ENCODE measurements at regions not wholly inside any gene's neighbourhood (a gene's known extent, or its start where the extent isn't known, plus 50 kb on each side); places are given as distances from the start of the nearest gene placed in this dataset.
A peak's percentile ranks its signal among the peaks of the same experiment; 100 is the strongest.
"Not testable (repeated sequence)": the region's sequence is repeated elsewhere in the genome, so short reads cannot be mapped to it uniquely, and the experiment has no call there.

DNA sequence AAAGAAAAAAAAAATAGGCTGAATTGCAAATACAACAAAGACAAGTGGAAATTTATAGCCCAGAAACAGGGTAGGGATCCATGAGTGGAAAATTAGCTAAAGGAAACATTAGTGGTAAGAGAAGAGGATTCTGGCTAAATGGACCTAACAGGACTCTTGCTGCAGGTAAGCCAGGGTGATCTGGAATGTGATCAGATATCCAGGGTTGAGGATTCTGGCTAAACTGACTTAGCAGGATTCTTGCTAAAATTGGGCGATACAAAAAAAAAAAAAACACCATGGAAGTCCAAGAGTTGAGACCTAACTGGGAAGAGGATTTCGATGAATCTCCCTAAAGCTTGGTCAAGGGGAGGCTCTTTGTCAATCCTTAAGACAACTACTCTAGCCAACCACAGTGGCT, 61.7 kb upstream of the ATF7IP2 start:
- Mint-ChIP-seq H3K27ac (no peak overlapping the region), H3K9me3 (no peaks in the 10 kb centered on the region; the same call in none of the 2 replicates), H3K36me3 (ENCODE audit: low read depth) (no peaks in the 10 kb centered on the region), H3K27me3 (ENCODE audit: insufficient read depth) (no peaks in the 10 kb centered on the region; the same call in 1 of the 2 replicates), H3K4me3 (no peak overlapping the region), H3K4me1 (ENCODE audit: low read depth) (no peaks in the 10 kb centered on the region)
- TF ChIP-seq, protein P1, sequence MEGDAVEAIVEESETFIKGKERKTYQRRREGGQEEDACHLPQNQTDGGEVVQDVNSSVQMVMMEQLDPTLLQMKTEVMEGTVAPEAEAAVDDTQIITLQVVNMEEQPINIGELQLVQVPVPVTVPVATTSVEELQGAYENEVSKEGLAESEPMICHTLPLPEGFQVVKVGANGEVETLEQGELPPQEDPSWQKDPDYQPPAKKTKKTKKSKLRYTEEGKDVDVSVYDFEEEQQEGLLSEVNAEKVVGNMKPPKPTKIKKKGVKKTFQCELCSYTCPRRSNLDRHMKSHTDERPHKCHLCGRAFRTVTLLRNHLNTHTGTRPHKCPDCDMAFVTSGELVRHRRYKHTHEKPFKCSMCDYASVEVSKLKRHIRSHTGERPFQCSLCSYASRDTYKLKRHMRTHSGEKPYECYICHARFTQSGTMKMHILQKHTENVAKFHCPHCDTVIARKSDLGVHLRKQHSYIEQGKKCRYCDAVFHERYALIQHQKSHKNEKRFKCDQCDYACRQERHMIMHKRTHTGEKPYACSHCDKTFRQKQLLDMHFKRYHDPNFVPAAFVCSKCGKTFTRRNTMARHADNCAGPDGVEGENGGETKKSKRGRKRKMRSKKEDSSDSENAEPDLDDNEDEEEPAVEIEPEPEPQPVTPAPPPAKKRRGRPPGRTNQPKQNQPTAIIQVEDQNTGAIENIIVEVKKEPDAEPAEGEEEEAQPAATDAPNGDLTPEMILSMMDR (IDR thresholded peaks at IDR 0.05) = no peak
- no peak for DNase-seq

- no peaks in the 10 kb centered on the region for H3K4me1 Mint-ChIP-seq (ENCODE audit: low read depth)
- TF ChIP-seq, protein P1 (IDR thresholded peaks at IDR 0.05) = no peak
- H3K27ac Mint-ChIP-seq = no peak overlapping the region
- no peaks in the 10 kb centered on the region for H3K36me3 Mint-ChIP-seq (ENCODE audit: low read depth)
- no peaks in the 10 kb centered on the region; the same call in 1 of the 2 replicates for H3K27me3 Mint-ChIP-seq (ENCODE audit: insufficient read depth)
- no peak overlapping the region for H3K4me3 Mint-ChIP-seq
- H3K9me3 Mint-ChIP-seq = peaks cover 5% of the 10 kb centered on the region
- DNase-seq = no peak
Measured at GRCh38 chr16:10325783-10326543, 59.9 kb upstream of the ATF7IP2 start.

DNA sequence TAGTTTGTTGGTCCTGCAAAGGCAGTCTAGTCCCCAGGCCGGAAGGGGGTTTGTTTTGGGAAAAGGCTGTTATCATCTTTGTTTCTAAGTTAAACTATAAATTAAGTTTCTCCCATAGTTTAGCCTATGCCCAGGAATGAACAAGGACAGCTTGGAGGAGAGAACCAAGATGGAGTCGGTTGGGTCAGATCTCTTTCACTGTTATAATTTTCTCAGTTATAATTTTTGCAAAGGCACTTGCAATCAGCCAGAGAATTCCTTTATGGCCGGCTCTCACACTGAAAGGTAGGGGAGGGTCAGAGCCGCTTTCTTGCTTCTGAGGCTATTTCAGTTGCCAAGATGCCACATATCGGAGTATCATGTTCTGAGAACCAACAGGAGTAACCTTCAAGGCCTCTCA, 59.2 kb upstream of the ATF7IP2 start:
- no peak overlapping the region for H3K27ac Mint-ChIP-seq
- H3K4me1 Mint-ChIP-seq (ENCODE audit: low read depth) = no peaks in the 10 kb centered on the region
- no peaks in the 10 kb centered on the region for H3K36me3 Mint-ChIP-seq (ENCODE audit: low read depth)
- TF ChIP-seq, protein P1 (IDR thresholded peaks at IDR 0.05) = no peak
- H3K4me3 Mint-ChIP-seq = no peak overlapping the region
- H3K9me3 Mint-ChIP-seq = peaks cover 7% of the 10 kb centered on the region
- DNase-seq = no peak
- H3K27me3 Mint-ChIP-seq (ENCODE audit: insufficient read depth) = no peaks in the 10 kb centered on the region; the same call in 1 of the 2 replicates

DNA sequence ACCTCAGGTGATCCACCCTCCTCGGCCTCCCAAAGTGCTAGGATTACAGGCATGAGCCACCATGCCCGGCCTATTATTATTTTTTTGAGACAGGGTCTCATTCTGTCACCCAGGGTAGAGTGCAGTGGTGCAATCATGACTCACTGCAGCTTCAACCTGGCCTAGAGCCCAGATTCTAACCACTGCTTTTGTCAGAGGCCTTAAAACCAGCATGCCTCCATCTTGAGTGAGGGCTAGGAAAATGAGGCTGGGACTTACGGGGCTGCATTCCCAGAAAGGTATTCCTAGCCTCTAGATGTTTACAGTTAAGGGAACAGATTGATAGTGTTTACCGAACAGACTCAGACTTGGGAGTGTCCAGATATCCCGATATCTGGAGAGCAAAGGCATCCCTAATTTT, 57.6 kb upstream of the ATF7IP2 start:
- not testable (repeated sequence) for H3K4me1 Mint-ChIP-seq (ENCODE audit: low read depth); H3K27me3 Mint-ChIP-seq (ENCODE audit: insufficient read depth); H3K4me3 Mint-ChIP-seq; H3K27ac Mint-ChIP-seq; H3K36me3 Mint-ChIP-seq (ENCODE audit: low read depth)
- peaks cover 12% of the 10 kb centered on the region for H3K9me3 Mint-ChIP-seq
- peak; percentile 43 for DNase-seq

- H3K36me3 Mint-ChIP-seq (ENCODE audit: low read depth) = no peaks in the 10 kb centered on the region
- no peak overlapping the region for H3K27ac Mint-ChIP-seq
- H3K27me3 Mint-ChIP-seq (ENCODE audit: insufficient read depth) = no peaks in the 10 kb centered on the region; the same call in 1 of the 2 replicates
- TF ChIP-seq, protein P1 (IDR thresholded peaks at IDR 0.05) = no peak
- peaks cover 33% of the 10 kb centered on the region for H3K9me3 Mint-ChIP-seq
- no peaks in the 10 kb centered on the region for H3K4me1 Mint-ChIP-seq (ENCODE audit: low read depth)
- no peak for DNase-seq
- no peak overlapping the region for H3K4me3 Mint-ChIP-seq
Measured at GRCh38 chr16:10332241-10332640, 53.6 kb upstream of the ATF7IP2 start.

- TF ChIP-seq, protein P1 (IDR thresholded peaks at IDR 0.05) = no peak
- H3K4me3 Mint-ChIP-seq = no peak overlapping the region
- no peak overlapping the region for H3K27ac Mint-ChIP-seq
- DNase-seq = no peak
- H3K9me3 Mint-ChIP-seq = peaks cover 33% of the 10 kb centered on the region
- H3K36me3 Mint-ChIP-seq (ENCODE audit: low read depth) = no peaks in the 10 kb centered on the region
- H3K27me3 Mint-ChIP-seq (ENCODE audit: insufficient read depth) = no peaks in the 10 kb centered on the region; the same call in 1 of the 2 replicates
- H3K4me1 Mint-ChIP-seq (ENCODE audit: low read depth) = no peaks in the 10 kb centered on the region
Measured at GRCh38 chr16:10332775-10333174, 53.1 kb upstream of the ATF7IP2 start.

Measured in HFFc6 (cell line).